CD4-positive, alpha-beta T cell (primary cell): ENCODE measurements at regions not wholly inside any gene's neighbourhood (a gene's known extent, or its start where the extent isn't known, plus 50 kb on each side); places are given as distances from the start of the nearest gene placed in this dataset.
A peak's percentile ranks its signal among the peaks of the same experiment; 100 is the strongest.
"Not testable (repeated sequence)": the region's sequence is repeated elsewhere in the genome, so short reads cannot be mapped to it uniquely, and the experiment has no call there.

Experiments used
- ATAC-seq: fragments of 200-7000 bp; cut with Tn5 transposase; one replicate; pipeline ENCODE4 v1.10.0; 2022; ENCODE audit warnings: mild to moderate bottlenecking; ENCODE audit not compliant: poor library complexity
- CTCF ChIA-PET: fragments of 350-600 bp; sonication (Branson Sonifier 250); formaldehyde crosslinking; loops from one replicate; lab custom pipeline; 2021; ENCODE audit warnings: antibody characterized with exemption, inconsistent platforms; lab: Charles Lee
- POLR2A ChIA-PET: fragments of 350-600 bp; sonication (Branson Sonifier 250); formaldehyde crosslinking; loops from one replicate; lab custom pipeline; 2021; ENCODE audit warnings: antibody characterized with exemption, inconsistent platforms; lab: Charles Lee
- DNase-seq, 14 experiments: peaks; one replicate each; pipeline ENCODE4 v3.0.0-alpha.2; 2013 to 2020; ENCODE audit warnings: mixed read lengths in 2 of 14
- H3K27ac ChIP-seq, 2 donors: one replicate each; pipeline versions ENCODE4 v1.5.1 to v1.7.0; 2013; ENCODE audit warnings: low read length in 2 of 2, low read depth in 1 of 2, mild to moderate bottlenecking in 1 of 2
- H3K27me3 ChIP-seq, 2 experiments: 1 replicate in 1 of 2; 2 replicates in 1 of 2; pipeline versions ENCODE4 v1.6.1 to v1.7.0; 2013; ENCODE audit warnings: low read length in 2 of 2, control low read depth in 1 of 2, mild to moderate bottlenecking in 1 of 2, moderate library complexity in 1 of 2; ENCODE audit not compliant: insufficient read depth in 2 of 2, control insufficient read depth in 1 of 2
- H3K36me3 ChIP-seq: one replicate; pipeline ENCODE4 v1.6.1; 2013; ENCODE audit warnings: low read length, control low read depth; ENCODE audit not compliant: insufficient read depth
- H3K4me1 ChIP-seq: one replicate; pipeline ENCODE4 v1.6.1; 2013; ENCODE audit warnings: low read length, control low read depth; ENCODE audit not compliant: insufficient read depth
- H3K4me3 ChIP-seq: one replicate; pipeline ENCODE4 v1.5.1; 2013; ENCODE audit warnings: mild to moderate bottlenecking, low read length, moderate library complexity
- H3K9me3 ChIP-seq, 2 experiments: 1 replicate in 1 of 2; 2 replicates in 1 of 2; pipeline versions ENCODE4 v1.6.1 to v1.7.0; 2013; ENCODE audit warnings: low read length in 2 of 2, mild to moderate bottlenecking in 2 of 2, control low read depth in 1 of 2, moderate library complexity in 1 of 2; ENCODE audit not compliant: control insufficient read depth in 1 of 2, insufficient read depth in 1 of 2
- H3K27ac Mint-ChIP-seq: one replicate; pipeline ENCODE4 v1.8.0; 2020; ENCODE audit warnings: mixed read lengths
- H3K27me3 Mint-ChIP-seq: one replicate; pipeline ENCODE4 v1.8.0; 2021; ENCODE audit warnings: mixed read lengths
- H3K36me3 Mint-ChIP-seq: one replicate; pipeline ENCODE4 v1.8.0; 2021; ENCODE audit warnings: low read depth, mixed read lengths
- H3K4me1 Mint-ChIP-seq: one replicate; pipeline ENCODE4 v1.8.0; 2021; ENCODE audit warnings: low read depth, mixed read lengths
- H3K4me3 Mint-ChIP-seq: one replicate; pipeline ENCODE4 v1.8.0; 2020; ENCODE audit warnings: mild to moderate bottlenecking, mixed read lengths
- H3K9me3 Mint-ChIP-seq: one replicate; pipeline ENCODE4 v1.8.0; 2020; ENCODE audit warnings: mixed read lengths
- CTCF ChIP-seq: fragments of 200-600 bp; IDR thresholded peaks from one replicate; pipeline ENCODE4 v1.8.0; 2022; ENCODE audit warnings: antibody characterized with exemption, mild to moderate bottlenecking
- intact Hi-C, 2 experiments: fragments of 100-400 bp; cut with DNase I in 1 of 2; cut with micrococcal nuclease in 1 of 2; formaldehyde crosslinking; loops; one replicate each; pipeline versions ENCODE4 v1.15.1 to v1.9.0; 2023 to 2025; cut with DNase I, micrococcal nuclease

- Histone ChIP-seq H3K4me1 (peaks cover 65% of the 10 kb centered on the region), H3K9me3 (no peaks in the 10 kb centered on the region), H3K27me3 (no peaks in the 10 kb centered on the region), H3K4me3 (peak overlapping the region; percentile 60), H3K27ac (peak overlapping the region; percentile 66 to 85), H3K36me3 (no peaks in the 10 kb centered on the region)
- peak in 2 of 14 experiments; percentile 15 to 27 for DNase-seq
- H3K9me3 Mint-ChIP-seq: no peaks in the 10 kb centered on the region
- intact Hi-C loops: loop anchor here (5.0 to 10.0 kb wide), 6 partner anchors 172 to 1061 kb away; partner anchors contain the start of genes ZNF438 (in 2 of the 2) and ZEB1 (in 1 of the 2)
- H3K4me3 Mint-ChIP-seq: peak overlapping the region; percentile 89
- ATAC-seq: no peak
- POLR2A ChIA-PET: interaction anchor here (0.6 to 1.8 kb wide), 7 partner anchors 8 to 1755 kb away, joined by 3 to 10 read pairs (median 4); partner anchors contain the start of gene ZNF438
- H3K4me1 Mint-ChIP-seq: peaks cover 68% of the 10 kb centered on the region
- CTCF ChIA-PET: interaction anchor here (0.9 to 1.9 kb wide), 3 partner anchors 14 to 16 kb away, joined by 4 to 5 read pairs (median 5); no protein-coding TSS in a partner anchor
- peaks cover 4% of the 10 kb centered on the region for H3K36me3 Mint-ChIP-seq
- no peak for TF ChIP-seq CTCF
- H3K27ac Mint-ChIP-seq: peak overlapping the region; percentile 99
- H3K27me3 Mint-ChIP-seq: no peaks in the 10 kb centered on the region
These were observed 74.6 kb upstream of the LYZL2 start for GRCh38 chr10:30704026-30704600.

GRCh38 chr10:30703446-30703845 lies 73.9 kb upstream of the LYZL2 start:
- DNase-seq, H3K27me3 Mint-ChIP-seq, H3K27me3 ChIP-seq, H3K36me3 ChIP-seq, H3K36me3 Mint-ChIP-seq, H3K9me3 Mint-ChIP-seq, H3K9me3 ChIP-seq, ATAC-seq, H3K4me3 ChIP-seq: not testable (repeated sequence)
- intact Hi-C loops: loop anchor here (5.0 to 10.0 kb wide), 6 partner anchors 171 to 1061 kb away; partner anchors contain the start of genes ZNF438 (in 2 of the 2) and ZEB1 (in 1 of the 2)
- CTCF ChIA-PET: interaction anchor here (1.3 to 2.5 kb wide), 3 partner anchors 15 to 23 kb away, joined by 3 to 10 read pairs (median 5); no protein-coding TSS in a partner anchor
- H3K27ac Mint-ChIP-seq: peak overlapping the region; percentile 99
- Histone ChIP-seq H3K4me1 (peaks cover 65% of the 10 kb centered on the region), H3K27ac (peak overlapping the region; percentile 66 to 85)
- POLR2A ChIA-PET: interaction anchor here (1.1 to 1.2 kb wide), 2 partner anchors 33 to 328 kb away, joined by 3 read pairs; partner anchors contain the start of gene ZNF438
- peak overlapping the region; percentile 89 for H3K4me3 Mint-ChIP-seq
- H3K4me1 Mint-ChIP-seq: peaks cover 69% of the 10 kb centered on the region

- H3K36me3 ChIP-seq: no peaks in the 10 kb centered on the region
- peaks cover 75% of the 10 kb centered on the region for H3K4me1 Mint-ChIP-seq
- CTCF ChIA-PET: interaction anchor here (0.7 to 2.5 kb wide), 4 partner anchors 15 to 24 kb away, joined by 3 to 10 read pairs (median 4); no protein-coding TSS in a partner anchor
- intact Hi-C loops: loop anchor here (5.0 to 10.0 kb wide), 6 partner anchors 171 to 1062 kb away; partner anchors contain the start of genes ZNF438 (in 2 of the 2) and ZEB1 (in 1 of the 2)
- H3K4me3 Mint-ChIP-seq: peak overlapping the region; percentile 79
- no peak for DNase-seq
- H3K9me3 ChIP-seq: no peaks in the 10 kb centered on the region
- peaks cover 4% of the 10 kb centered on the region for H3K36me3 Mint-ChIP-seq
- peak overlapping the region; percentile 99 for H3K27ac Mint-ChIP-seq
- no peak for ATAC-seq
- no peaks in the 10 kb centered on the region for H3K9me3 Mint-ChIP-seq
- H3K4me1 ChIP-seq: peaks cover 71% of the 10 kb centered on the region
- TF ChIP-seq CTCF: no peak
- H3K27me3 ChIP-seq: no peaks in the 10 kb centered on the region
- POLR2A ChIA-PET: interaction anchor here (1.2 kb wide), 1 partner anchor 32 kb away, joined by 3 read pairs; no protein-coding TSS in a partner anchor
- no peak overlapping the region for H3K4me3 ChIP-seq
- no peaks in the 10 kb centered on the region for H3K27me3 Mint-ChIP-seq
- peak overlapping the region in 1 of 2 donors; percentile 52 for H3K27ac ChIP-seq
These were observed 73.3 kb upstream of the LYZL2 start for GRCh38 chr10:30702860-30703259.
